Mucosa of rectum (tissue), 2 donors: ENCODE measurements at regions not wholly inside any gene's neighbourhood (a gene's known extent, or its start where the extent isn't known, plus 50 kb on each side); places are given as distances from the start of the nearest gene placed in this dataset.

Experiments
- H3K27ac ChIP-seq, 2 donors: one replicate each; pipeline ENCODE4 v1.7.0; 2013; ENCODE audit warnings: inconsistent platforms in 2 of 2, low read depth in 2 of 2, low read length in 2 of 2
- H3K27me3 ChIP-seq, 2 donors: one replicate each; pipeline ENCODE4 v1.7.0; 2013; ENCODE audit warnings: low read length in 2 of 2; ENCODE audit not compliant: control insufficient read depth in 2 of 2, insufficient read depth in 2 of 2
- H3K36me3 ChIP-seq, 2 donors: one replicate each; pipeline ENCODE4 v1.7.0; 2013; ENCODE audit warnings: low read length in 2 of 2; ENCODE audit not compliant: control insufficient read depth in 2 of 2, insufficient read depth in 2 of 2
- H3K4me1 ChIP-seq, 2 donors: one replicate each; pipeline ENCODE4 v1.7.0; 2013; ENCODE audit warnings: low read length in 2 of 2, mild to moderate bottlenecking in 1 of 2; ENCODE audit not compliant: control insufficient read depth in 2 of 2, insufficient read depth in 2 of 2
- H3K4me3 ChIP-seq, 2 donors: one replicate each; pipeline ENCODE4 v1.7.0; 2013; ENCODE audit warnings: low read length in 2 of 2
- H3K9ac ChIP-seq, 2 donors: one replicate each; pipeline ENCODE4 v1.7.0; 2013; ENCODE audit warnings: low read length in 2 of 2, low read depth in 1 of 2, mild to moderate bottlenecking in 1 of 2
- H3K9me3 ChIP-seq, 2 donors: one replicate each; pipeline ENCODE4 v1.7.0; 2013; ENCODE audit warnings: low read length in 2 of 2; ENCODE audit not compliant: control insufficient read depth in 2 of 2
- donor health status: healthy.
- donor health status: Normal muscosa, but diverticular disease.

GRCh38 chr1:60971330-60971729 lies 111.0 kb upstream of the NFIA start:
- H3K4me3 ChIP-seq: no peak overlapping the region
- H3K9me3 ChIP-seq: no peaks in the 10 kb centered on the region
- no peaks in the 10 kb centered on the region for H3K4me1 ChIP-seq
- no peaks in the 10 kb centered on the region for H3K36me3 ChIP-seq
- no peaks in the 10 kb centered on the region for H3K27me3 ChIP-seq
- H3K9ac ChIP-seq: no peak overlapping the region
- H3K27ac ChIP-seq: no peak overlapping the region

- Histone ChIP-seq H3K4me1 (no peaks in the 10 kb centered on the region), H3K27ac (no peak overlapping the region), H3K9ac (no peak overlapping the region), H3K9me3 (peaks cover 3 to 6% of the 10 kb centered on the region in 2 donors), H3K4me3 (no peak overlapping the region), H3K27me3 (no peaks in the 10 kb centered on the region), H3K36me3 (no peaks in the 10 kb centered on the region)
These were observed 112.3 kb upstream of the NFIA start for GRCh38 chr1:60969971-60970509.

- no peaks in the 10 kb centered on the region for H3K36me3 ChIP-seq
- H3K4me3 ChIP-seq: no peak overlapping the region
- peaks cover 6% of the 10 kb centered on the region in 2 donors for H3K9me3 ChIP-seq
- no peak overlapping the region for H3K27ac ChIP-seq
- no peak overlapping the region for H3K9ac ChIP-seq
- no peaks in the 10 kb centered on the region for H3K27me3 ChIP-seq
- H3K4me1 ChIP-seq: no peaks in the 10 kb centered on the region
These were observed 117.0 kb upstream of the NFIA start for GRCh38 chr1:60965280-60965854.

DNA sequence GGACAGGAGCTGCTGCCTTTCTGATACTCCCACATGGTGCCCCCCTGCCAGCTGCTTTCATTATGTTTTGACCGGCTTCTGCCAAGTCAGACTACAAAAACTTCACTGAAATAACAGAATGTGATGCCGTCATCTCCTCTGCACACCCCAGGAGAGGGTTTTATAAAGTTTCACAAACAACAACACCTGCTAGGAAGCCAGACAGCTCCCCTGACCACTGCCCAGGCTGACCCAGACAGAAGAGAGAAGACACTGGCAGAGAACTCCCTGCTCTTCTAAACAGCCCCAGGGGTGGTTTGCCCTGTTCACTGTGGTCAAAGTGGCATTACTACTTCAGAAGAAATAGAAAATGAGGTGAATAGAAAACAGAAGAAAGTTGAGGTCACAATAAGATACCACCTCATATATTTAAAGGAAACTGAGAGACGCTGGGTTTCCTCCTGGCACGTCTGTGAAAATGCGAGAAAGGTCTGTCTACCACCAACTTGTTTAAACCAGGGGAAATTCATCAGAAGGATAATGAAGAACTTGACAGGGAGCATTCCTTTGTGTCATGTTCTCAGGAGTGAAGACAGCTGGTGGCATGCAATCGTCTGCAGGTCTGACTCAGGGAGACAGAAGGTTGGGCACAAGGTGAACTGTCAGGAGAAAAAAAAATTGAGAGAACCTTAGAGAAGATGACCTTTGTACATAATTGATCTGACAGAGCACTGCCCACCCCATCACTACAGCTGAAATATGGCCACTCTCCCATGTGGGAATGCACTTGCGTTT lies 119.0 kb upstream of the NFIA start:
- Histone ChIP-seq H3K9ac (no peak overlapping the region), H3K4me3 (no peak overlapping the region), H3K27ac (no peak overlapping the region), H3K36me3 (no peaks in the 10 kb centered on the region), H3K27me3 (no peaks in the 10 kb centered on the region), H3K4me1 (no peaks in the 10 kb centered on the region), H3K9me3 (peaks cover 6% of the 10 kb centered on the region in 2 donors)

DNA sequence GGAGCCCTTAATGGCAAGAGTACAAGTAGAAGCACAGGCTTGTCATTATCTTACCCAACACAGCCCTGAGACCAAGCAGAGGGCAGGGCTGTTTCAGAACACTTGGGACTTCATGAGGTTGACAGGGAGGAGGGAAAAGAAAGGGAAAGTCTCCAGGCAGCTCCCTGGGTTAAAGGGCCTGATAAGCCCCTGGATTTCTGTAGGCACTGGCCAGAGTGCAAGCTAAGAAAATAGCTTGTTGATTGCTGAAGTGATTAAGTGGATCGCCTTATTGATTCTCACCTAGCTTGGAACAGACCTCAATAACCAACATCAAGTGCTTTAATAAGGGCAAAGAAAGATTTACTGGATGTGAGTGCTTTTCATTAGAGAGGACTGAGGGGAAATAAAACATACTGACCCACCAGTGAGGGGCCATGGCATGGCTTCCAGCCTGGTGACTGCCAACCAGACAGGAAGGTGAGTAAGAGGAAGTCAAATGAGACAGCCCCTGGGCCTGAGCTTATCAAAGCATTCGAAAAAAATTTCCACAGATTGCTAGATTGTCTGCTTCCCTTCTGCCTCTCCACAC lies 121.4 kb upstream of the NFIA start:
- H3K36me3 ChIP-seq: no peaks in the 10 kb centered on the region
- no peak overlapping the region for H3K4me3 ChIP-seq
- no peaks in the 10 kb centered on the region for H3K4me1 ChIP-seq
- H3K27me3 ChIP-seq: no peaks in the 10 kb centered on the region
- peaks cover 6% of the 10 kb centered on the region in 2 donors for H3K9me3 ChIP-seq
- H3K27ac ChIP-seq: no peak overlapping the region
- no peak overlapping the region for H3K9ac ChIP-seq

DNA sequence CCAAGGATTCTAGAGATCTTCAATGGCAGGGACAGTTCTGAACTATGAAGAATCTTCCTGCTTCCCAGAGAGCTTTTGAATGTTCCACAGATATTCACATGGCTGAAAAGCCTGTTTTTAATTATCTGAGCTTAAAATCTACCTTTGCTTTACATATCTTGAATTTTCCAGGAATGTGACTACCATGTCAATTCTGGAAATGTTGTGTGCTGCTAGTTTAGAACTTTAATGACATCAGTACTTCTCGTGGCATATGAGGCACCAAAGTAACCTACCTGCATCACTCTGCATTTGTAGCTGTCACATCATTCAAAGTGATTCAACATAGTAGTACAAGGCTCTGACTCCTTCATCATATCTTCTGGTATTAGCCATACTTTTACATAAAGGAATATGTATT lies 122.7 kb upstream of the NFIA start:
- peaks cover 0 to 4% of the 10 kb centered on the region in 2 donors for H3K9me3 ChIP-seq
- H3K36me3 ChIP-seq: no peaks in the 10 kb centered on the region
- H3K27ac ChIP-seq: no peak overlapping the region
- H3K9ac ChIP-seq: no peak overlapping the region
- no peaks in the 10 kb centered on the region for H3K27me3 ChIP-seq
- no peaks in the 10 kb centered on the region for H3K4me1 ChIP-seq
- no peak overlapping the region for H3K4me3 ChIP-seq

DNA sequence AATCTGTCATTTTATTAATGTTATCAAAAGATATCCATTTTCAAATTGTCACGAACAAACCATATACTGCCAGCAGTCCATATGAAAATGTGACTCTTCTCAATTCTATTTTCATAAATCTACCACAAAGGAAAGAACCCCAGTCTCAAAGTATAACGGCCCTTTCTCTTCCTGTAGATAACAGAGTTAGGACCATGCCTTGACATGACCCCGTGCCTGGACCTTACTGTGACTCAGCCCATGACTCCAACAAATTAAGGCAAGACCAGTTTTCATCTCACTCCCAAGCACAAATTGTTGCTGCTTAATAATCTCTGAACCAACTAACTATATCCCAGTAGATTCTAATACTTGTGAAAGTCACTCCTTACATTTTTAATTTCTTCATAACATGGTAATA lies 124.4 kb upstream of the NFIA start:
- Histone ChIP-seq H3K36me3 (no peaks in the 10 kb centered on the region), H3K4me3 (no peak overlapping the region), H3K27me3 (no peaks in the 10 kb centered on the region), H3K4me1 (no peaks in the 10 kb centered on the region), H3K9ac (no peak overlapping the region), H3K9me3 (no peaks in the 10 kb centered on the region), H3K27ac (no peak overlapping the region)

GRCh38 chr1:60956520-60956919 lies 125.8 kb upstream of the NFIA start:
- no peaks in the 10 kb centered on the region for H3K36me3 ChIP-seq
- H3K4me3 ChIP-seq: no peak overlapping the region
- no peak overlapping the region for H3K9ac ChIP-seq
- H3K27me3 ChIP-seq: no peaks in the 10 kb centered on the region
- H3K4me1 ChIP-seq: no peaks in the 10 kb centered on the region
- no peak overlapping the region for H3K27ac ChIP-seq
- H3K9me3 ChIP-seq: no peaks in the 10 kb centered on the region

DNA sequence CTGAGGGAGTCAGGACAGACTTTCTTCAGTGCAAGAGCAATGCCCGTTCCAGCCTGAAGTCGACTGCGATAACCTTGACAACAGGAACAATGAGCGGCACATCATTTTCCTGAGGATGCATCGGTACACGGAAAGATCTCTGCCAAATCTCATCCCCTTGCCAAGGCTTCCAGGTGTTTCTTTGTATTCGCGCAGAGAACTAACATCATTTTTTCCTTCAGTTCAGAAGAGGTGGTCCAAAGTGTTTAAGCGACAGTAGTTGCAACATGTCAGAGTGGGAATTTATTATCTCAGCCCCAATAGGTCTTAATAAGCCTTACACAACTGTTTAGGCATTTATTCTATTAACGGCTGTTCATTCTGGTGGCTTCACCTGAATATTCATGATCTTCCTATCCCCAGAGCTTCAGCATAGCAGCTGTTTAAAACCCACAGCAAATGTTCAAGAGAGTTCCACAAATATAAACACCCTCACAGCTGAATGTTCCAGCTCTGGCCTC lies 129.7 kb upstream of the NFIA start:
- H3K9me3 ChIP-seq: no peaks in the 10 kb centered on the region
- no peak overlapping the region for H3K9ac ChIP-seq
- no peaks in the 10 kb centered on the region for H3K36me3 ChIP-seq
- no peaks in the 10 kb centered on the region for H3K27me3 ChIP-seq
- no peak overlapping the region for H3K27ac ChIP-seq
- no peak overlapping the region for H3K4me3 ChIP-seq
- no peaks in the 10 kb centered on the region for H3K4me1 ChIP-seq
